IMR-90 (cell line): ENCODE measurements at regions not wholly inside any gene's neighbourhood (a gene's known extent, or its start where the extent isn't known, plus 50 kb on each side); places are given as distances from the start of the nearest gene placed in this dataset.

Experiments
- ATAC-seq: fragments of 200-7000 bp; cut with Tn5 transposase; 2 replicates; pipeline ENCODE4 v1.9.1; 2020; ENCODE audit warnings: low read depth, mild to moderate bottlenecking, moderate library complexity
- BruUV-seq: library from RNA; stranded (reverse); fragments of 400-500 nt; replicated peaks from 2 replicates; lab custom pipeline; 2021; lab: Mats Ljungman, UMichigan
- CTCF ChIA-PET: fragments of 300-600 bp; formaldehyde crosslinking; extraction: SDS; loops from one replicate; lab custom pipeline; 2021; ENCODE audit warnings: antibody characterized with exemption; lab: Yijun Ruan, JAX
- POLR2A ChIA-PET: fragments of 300-600 bp; sonication (Branson Sonifier 250); formaldehyde crosslinking; loops from one replicate; lab custom pipeline; 2022; ENCODE audit warnings: antibody characterized with exemption; ENCODE audit not compliant: unreplicated experiment; lab: Charles Lee
- DNase-seq: peaks from one replicate; pipeline ENCODE4 v3.0.0; 2013
- H2AFZ ChIP-seq: replicated peaks from 2 replicates; pipeline ENCODE3; 2013; ENCODE audit warnings: low read length, mild to moderate bottlenecking; ENCODE audit not compliant: poor library complexity
- H2AK5ac ChIP-seq: 2 replicates; pipeline ENCODE4 v1.6.1; 2013; ENCODE audit warnings: low read depth, low read length, inconsistent platforms
- H2AK9ac ChIP-seq: replicated peaks from 2 replicates; pipeline ENCODE3; 2013; ENCODE audit warnings: mild to moderate bottlenecking, low read depth, low read length, moderate library complexity; ENCODE audit not compliant: poor library complexity
- H2BK120ac ChIP-seq: 2 replicates; pipeline ENCODE4 v1.6.1; 2013; ENCODE audit warnings: low read depth, low read length, inconsistent platforms
- H2BK15ac ChIP-seq: 3 replicates; pipeline ENCODE4 v1.6.1; 2013; ENCODE audit warnings: low read depth, low read length, inconsistent platforms
- H2BK20ac ChIP-seq: 2 replicates; pipeline ENCODE4 v1.6.1; 2013; ENCODE audit warnings: low read depth, mild to moderate bottlenecking, inconsistent platforms, low read length, moderate library complexity
- H2BK5ac ChIP-seq: 2 replicates; pipeline ENCODE4 v1.6.1; 2013; ENCODE audit warnings: mild to moderate bottlenecking, low read depth, low read length, inconsistent platforms; ENCODE audit not compliant: poor library complexity, severe bottlenecking
- H3K14ac ChIP-seq: replicated peaks from 2 replicates; pipeline ENCODE4 v1.6.1; 2013; ENCODE audit warnings: low read depth, low read length, inconsistent platforms
- H3K18ac ChIP-seq: 2 replicates; pipeline ENCODE4 v1.6.1; 2013; ENCODE audit warnings: low read depth, low read length, control low read depth
- H3K23ac ChIP-seq: 2 replicates; pipeline ENCODE4 v1.6.1; 2013; ENCODE audit warnings: low read depth, low read length, inconsistent platforms
- H3K27ac ChIP-seq: 2 replicates; pipeline ENCODE4 v1.5.1; 2013; ENCODE audit warnings: mild to moderate bottlenecking, control low read depth, low read length; ENCODE audit not compliant: insufficient read depth
- H3K27me3 ChIP-seq: 2 replicates; pipeline ENCODE4 v1.6.1; 2013; ENCODE audit warnings: low read length; ENCODE audit not compliant: control insufficient read depth, insufficient read depth
- H3K36me3 ChIP-seq: 2 replicates; pipeline ENCODE4 v1.6.1; 2013; ENCODE audit warnings: low read length, mixed read lengths; ENCODE audit not compliant: control insufficient read depth, insufficient read depth
- H3K4ac ChIP-seq: 2 replicates; pipeline ENCODE4 v1.6.1; 2013; ENCODE audit warnings: low read depth, low read length, inconsistent platforms
- H3K4me1 ChIP-seq: 2 replicates; pipeline ENCODE4 v1.6.1; 2013; ENCODE audit warnings: low read length, mixed read lengths; ENCODE audit not compliant: control insufficient read depth, insufficient read depth
- H3K4me2 ChIP-seq: 2 replicates; pipeline ENCODE4 v1.6.1; 2013; ENCODE audit warnings: low read depth, mild to moderate bottlenecking, control low read depth, low read length, moderate library complexity
- H3K4me3 ChIP-seq: 2 replicates; pipeline ENCODE4 v1.5.1; 2013; ENCODE audit warnings: low read depth, mild to moderate bottlenecking, control low read depth, low read length, moderate library complexity; ENCODE audit not compliant: insufficient read depth
- H3K56ac ChIP-seq: 2 replicates; pipeline ENCODE4 v1.6.1; 2013; ENCODE audit warnings: low read length, inconsistent platforms; ENCODE audit not compliant: insufficient read depth; ENCODE audit errors: extremely low read depth
- H3K79me1 ChIP-seq, 2 experiments: 2 replicates each; pipeline ENCODE4 v1.6.1; 2013; ENCODE audit warnings: low read length in 2 of 2, inconsistent platforms in 1 of 2, low read depth in 1 of 2
- H3K9ac ChIP-seq: 2 replicates; pipeline ENCODE4 v1.6.1; 2013; ENCODE audit warnings: low read depth, low read length, control low read depth
- H3K9me1 ChIP-seq: 2 replicates; pipeline ENCODE4 v1.6.1; 2013; ENCODE audit warnings: low read length, inconsistent platforms; ENCODE audit not compliant: insufficient read depth
- H3K9me3 ChIP-seq: 2 replicates; pipeline ENCODE4 v1.6.1; 2013; ENCODE audit warnings: low read length; ENCODE audit not compliant: control insufficient read depth, insufficient read depth
- H4K20me1 ChIP-seq: 2 replicates; pipeline ENCODE4 v1.6.1; 2013; ENCODE audit warnings: low read length, inconsistent platforms; ENCODE audit not compliant: insufficient read depth
- H4K5ac ChIP-seq: 2 replicates; pipeline ENCODE4 v1.6.1; 2013; ENCODE audit warnings: mild to moderate bottlenecking, low read depth, low read length, control low read depth
- H4K8ac ChIP-seq, 2 experiments: 2 replicates each; pipeline ENCODE4 v1.6.1; 2013; ENCODE audit warnings: low read depth in 2 of 2, low read length in 2 of 2, control low read depth in 1 of 2, inconsistent platforms in 1 of 2
- H4K91ac ChIP-seq: 2 replicates; pipeline ENCODE4 v1.6.1; 2013; ENCODE audit warnings: low read depth, low read length, inconsistent platforms; ENCODE audit not compliant: insufficient read depth
- CTCF ChIP-seq: conservative IDR thresholded peaks from 2 replicates; pipeline ENCODE4 v1.5.1; 2012; ENCODE audit warnings: mild to moderate bottlenecking, low read depth, low read length, improper control_type of control experiment
- ELK1 ChIP-seq: fragments of 150-350 bp; IDR thresholded peaks from 2 replicates; pipeline ENCODE4 v1.6.1; 2016; ENCODE audit warnings: low read depth, mild to moderate bottlenecking, low read length, moderate library complexity, borderline replicate concordance
- MAZ ChIP-seq: IDR thresholded peaks from 2 replicates; pipeline ENCODE4 v1.6.1; 2012; ENCODE audit warnings: low read depth, mild to moderate bottlenecking, low read length, improper control_type of control experiment, moderate library complexity, borderline replicate concordance
- RFX5 ChIP-seq: IDR thresholded peaks from 2 replicates; pipeline ENCODE4 v1.8.0; 2012; ENCODE audit warnings: low read depth, mild to moderate bottlenecking, low read length, moderate library complexity
- SMC3 ChIP-seq: fragments of 150-350 bp; IDR thresholded peaks from 2 replicates; pipeline ENCODE4 v1.6.1; 2016; ENCODE audit warnings: low read depth, mild to moderate bottlenecking, antibody characterized with exemption, low read length, moderate library complexity
- WGBS, 2 experiments: methylation state at CpG; one replicate each; pipeline versions ENCODE4 v1.1.5 to v1.1.7; 2013; ENCODE audit warnings: missing lambda C conversion rate in 2 of 2; ENCODE audit not compliant: insufficient read length in 1 of 2; ENCODE audit errors: extremely low coverage in 2 of 2; 5-methylcytosine and 5-hydroxymethylcytosine counted together
- dilution Hi-C: fragments of 300-500 bp; cut with HindIII; formaldehyde crosslinking; loops from one replicate; pipeline ENCODE4 v1.14.3; 2018; ENCODE audit warnings: low sequenced_read_pairs; ENCODE audit not compliant: unreplicated experiment
- in situ Hi-C: fragments of 300-500 bp; cut with MboI; formaldehyde crosslinking; loops from 3 replicates; pipeline ENCODE4 v1.14.3; 2019; ENCODE audit warnings: low sequenced_read_pairs, inconsistent platforms, mixed read lengths
- intact Hi-C: fragments of 100-400 bp; cut with micrococcal nuclease; formaldehyde crosslinking; loops from 2 replicates; pipeline ENCODE4 v1.10.0; 2022

GRCh38 chr6:118397671-118398465 is 150.2 kb upstream of the PLN start:
- H3K4me1 ChIP-seq, result no peaks in the 10 kb centered on the region
- H3K27ac ChIP-seq, result no peak overlapping the region
- no peak overlapping the region for H3K14ac ChIP-seq
- H3K4ac ChIP-seq, result no peak overlapping the region
- H2BK5ac ChIP-seq, result no peak overlapping the region
- no CpG with 5 or more reads among the region's 1 CpG for WGBS, 2 experiments
- no peaks in the 10 kb centered on the region for H3K36me3 ChIP-seq
- no peak overlapping the region for H3K18ac ChIP-seq
- CTCF ChIA-PET, result interaction anchor here (0.7 to 0.8 kb wide), 2 partner anchors 11 to 46 kb away, joined by 3 read pairs; no protein-coding TSS in a partner anchor
- ATAC-seq (no peak), DNase-seq (no peak)
- H3K9me3 ChIP-seq, result peaks cover 3% of the 10 kb centered on the region
- no peak overlapping the region for H2AK9ac ChIP-seq
- intact Hi-C loops (no loop called here), dilution Hi-C loops (no loop called here), in situ Hi-C loops (no loop called here)
- no peak overlapping the region for H3K4me2 ChIP-seq
- POLR2A ChIA-PET, result no interaction called here
- BruUV-seq, result no TSS peak
- no peaks in the 10 kb centered on the region for H3K27me3 ChIP-seq
- H2BK20ac ChIP-seq, result no peak overlapping the region
- H2BK15ac ChIP-seq, result no peak overlapping the region
- no peak overlapping the region for H3K9ac ChIP-seq
- no peaks in the 10 kb centered on the region for H3K9me1 ChIP-seq
- no peak overlapping the region for H3K23ac ChIP-seq
- no peak overlapping the region for H4K5ac ChIP-seq
- H4K91ac ChIP-seq, result no peak overlapping the region
- H3K56ac ChIP-seq, result no peak overlapping the region
- no peak overlapping the region for H4K8ac ChIP-seq
- no peak overlapping the region for H2BK120ac ChIP-seq
- no peak overlapping the region for H2AK5ac ChIP-seq
- H3K4me3 ChIP-seq, result no peak overlapping the region
- H2AFZ ChIP-seq, result no peak overlapping the region
- TF ChIP-seq RFX5, result no peak
- TF ChIP-seq CTCF, result no peak
- TF ChIP-seq MAZ, result no peak
- TF ChIP-seq SMC3, result no peak
- TF ChIP-seq ELK1, result no peak
- H3K79me1 ChIP-seq, result no peaks in the 10 kb centered on the region
- no peaks in the 10 kb centered on the region for H4K20me1 ChIP-seq
